ENCODE measurements at regions not wholly inside any gene's neighbourhood (a gene's known extent, or its start where the extent isn't known, plus 50 kb on each side); places are given as distances from the start of the nearest gene placed in this dataset.

GRCh38 chr1:242813490-242814091 is 289.1 kb upstream of the PLD5 start (continued):
- TF ChIP-seq, protein P1, sequence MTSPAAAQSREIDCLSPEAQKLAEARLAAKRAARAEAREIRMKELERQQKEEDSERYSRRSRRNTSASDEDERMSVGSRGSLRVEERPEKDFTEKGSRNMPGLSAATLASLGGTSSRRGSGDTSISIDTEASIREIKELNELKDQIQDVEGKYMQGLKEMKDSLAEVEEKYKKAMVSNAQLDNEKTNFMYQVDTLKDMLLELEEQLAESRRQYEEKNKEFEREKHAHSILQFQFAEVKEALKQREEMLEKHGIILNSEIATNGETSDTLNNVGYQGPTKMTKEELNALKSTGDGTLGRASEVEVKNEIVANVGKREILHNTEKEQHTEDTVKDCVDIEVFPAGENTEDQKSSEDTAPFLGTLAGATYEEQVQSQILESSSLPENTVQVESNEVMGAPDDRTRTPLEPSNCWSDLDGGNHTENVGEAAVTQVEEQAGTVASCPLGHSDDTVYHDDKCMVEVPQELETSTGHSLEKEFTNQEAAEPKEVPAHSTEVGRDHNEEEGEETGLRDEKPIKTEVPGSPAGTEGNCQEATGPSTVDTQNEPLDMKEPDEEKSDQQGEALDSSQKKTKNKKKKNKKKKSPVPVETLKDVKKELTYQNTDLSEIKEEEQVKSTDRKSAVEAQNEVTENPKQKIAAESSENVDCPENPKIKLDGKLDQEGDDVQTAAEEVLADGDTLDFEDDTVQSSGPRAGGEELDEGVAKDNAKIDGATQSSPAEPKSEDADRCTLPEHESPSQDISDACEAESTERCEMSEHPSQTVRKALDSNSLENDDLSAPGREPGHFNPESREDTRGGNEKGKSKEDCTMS (CRISPR knock-in tag; conservative IDR thresholded peaks at IDR 0.05) = no peak
- TF ChIP-seq MBD4 (IDR thresholded peaks at IDR 0.05; ENCODE audit: borderline replicate concordance, low read length) (no peak), ZNF766 (CRISPR knock-in tag; IDR thresholded peaks at IDR 0.05; ENCODE audit: borderline replicate concordance) (no peak), ZNF431 (CRISPR knock-in tag; IDR thresholded peaks at IDR 0.05; ENCODE audit: borderline replicate concordance, low read depth) (no peak), MXI1 (IDR thresholded peaks at IDR 0.05; ENCODE audit: borderline replicate concordance, low read depth, low read length) (no peak), THYN1 (CRISPR knock-in tag; IDR thresholded peaks at IDR 0.05; ENCODE audit: borderline replicate concordance, low read depth) (no peak), ZNF678 (CRISPR knock-in tag; IDR thresholded peaks at IDR 0.05) (no peak), DMTF1 (CRISPR knock-in tag; IDR thresholded peaks at IDR 0.05) (no peak), ZNF329 (CRISPR knock-in tag; IDR thresholded peaks at IDR 0.05; ENCODE audit: low read depth) (no peak), RXRA (CRISPR knock-in tag; IDR thresholded peaks at IDR 0.05) (no peak), ZBTB8A (CRISPR knock-in tag; IDR thresholded peaks at IDR 0.05; ENCODE audit: borderline replicate concordance, low read depth) (no peak), RAD51 (IDR thresholded peaks at IDR 0.05; ENCODE audit: borderline replicate concordance) (no peak)
